ENCODE measurements at regions not wholly inside any gene's neighbourhood (a gene's known extent, or its start where the extent isn't known, plus 50 kb on each side); places are given as distances from the start of the nearest gene placed in this dataset.

DNA sequence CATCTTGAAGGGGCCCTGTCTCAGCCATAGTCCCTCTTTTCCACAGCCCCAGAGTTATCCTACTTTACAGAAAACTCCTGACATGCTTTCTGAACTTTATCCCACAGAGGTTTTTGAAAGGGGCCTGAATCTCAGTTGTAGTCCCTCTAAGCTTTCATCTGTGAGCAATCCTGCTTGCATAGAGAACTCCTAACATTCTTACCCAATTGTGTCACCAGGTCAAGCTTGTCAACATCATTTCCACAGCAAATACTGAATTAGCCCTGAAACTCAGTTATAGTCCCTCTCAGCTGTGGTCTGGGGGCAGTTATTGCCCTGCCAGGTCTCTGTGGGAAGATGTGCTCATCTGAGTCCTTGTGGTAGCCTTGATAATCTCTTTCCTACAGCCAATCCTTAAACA, 2190.3 kb upstream of the PCDH20 start:
- DNase-seq (ENCODE audit: low read depth in 4 of 4, low spot score in 3 of 4), result no peak

DNA sequence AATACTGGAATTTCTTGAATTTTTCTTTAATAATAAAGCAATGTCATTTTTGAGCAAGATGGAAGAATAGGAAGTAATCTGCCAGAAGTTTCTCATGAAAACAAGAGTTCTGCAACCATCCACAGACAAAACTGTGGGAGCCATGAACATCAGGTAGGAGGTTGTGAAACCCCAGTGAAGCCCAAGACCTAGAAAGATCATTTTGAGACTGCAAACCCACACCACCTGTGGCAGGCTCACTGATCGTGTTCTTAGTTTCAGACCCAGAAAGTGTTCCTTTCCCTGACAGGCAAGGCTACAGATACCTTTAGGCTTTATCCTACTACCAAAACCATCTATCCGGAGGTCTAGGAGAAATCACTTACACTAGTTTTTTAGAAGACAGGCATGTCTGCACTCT, 2189.8 kb upstream of the PCDH20 start:
- no peak for DNase-seq (ENCODE audit: low read depth in 4 of 4, low spot score in 3 of 4)

- DNase-seq (ENCODE audit: low read depth in 4 of 4, low spot score in 3 of 4), result no peak
Measured at GRCh38 chr13:63595811-63596210, 2180.2 kb upstream of the PCDH20 start.

DNA sequence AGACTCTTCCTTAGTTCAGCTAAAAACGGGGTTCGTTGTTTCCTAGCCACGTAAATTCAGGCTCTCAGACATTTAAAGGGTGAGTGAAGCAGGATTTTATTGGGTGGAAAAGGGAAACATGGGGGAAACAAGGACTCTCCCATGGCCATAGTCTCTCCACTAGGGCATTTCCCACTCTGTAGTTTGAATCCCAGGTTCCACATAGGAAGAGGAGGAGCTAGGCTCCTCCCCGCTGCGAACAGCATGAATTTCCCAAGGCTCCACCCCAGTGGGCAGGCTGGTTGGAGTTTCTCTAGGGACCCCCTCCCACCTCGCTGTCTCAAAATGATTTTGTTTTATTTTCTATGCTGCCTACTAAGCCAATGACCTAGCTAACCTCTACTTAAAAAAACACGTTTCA, 2170.8 kb upstream of the PCDH20 start:
- no peak for DNase-seq (ENCODE audit: low read depth in 4 of 4, low spot score in 3 of 4)

DNA sequence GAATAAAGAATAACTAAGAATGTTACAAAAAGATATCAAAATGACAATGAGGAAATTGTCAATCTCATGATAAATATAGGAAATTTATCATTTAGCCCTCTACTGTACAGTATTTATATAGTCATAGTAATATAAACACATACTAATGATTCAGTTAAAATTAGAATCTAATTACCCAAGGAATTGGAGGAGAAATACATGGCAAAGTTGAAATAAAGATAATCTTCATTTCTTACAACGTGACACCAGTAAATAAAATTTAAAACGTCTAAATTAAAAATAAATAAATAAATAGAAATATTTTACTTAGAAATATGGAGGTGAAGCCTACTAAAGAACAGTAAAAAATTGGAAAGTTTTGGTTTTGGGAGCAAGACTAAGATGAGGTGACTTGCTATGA, 2163.1 kb upstream of the PCDH20 start:
- no peak for DNase-seq (ENCODE audit: low read depth in 4 of 4, low spot score in 3 of 4)

- no peak for DNase-seq (ENCODE audit: low read depth in 4 of 4, low spot score in 3 of 4)
Measured at GRCh38 chr13:63567031-63567430, 2151.4 kb upstream of the PCDH20 start.

GRCh38 chr13:63554157-63554556, 2138.5 kb upstream of the PCDH20 start:
- DNase-seq (ENCODE audit: low read depth in 4 of 4, low spot score in 3 of 4), result no peak

DNA sequence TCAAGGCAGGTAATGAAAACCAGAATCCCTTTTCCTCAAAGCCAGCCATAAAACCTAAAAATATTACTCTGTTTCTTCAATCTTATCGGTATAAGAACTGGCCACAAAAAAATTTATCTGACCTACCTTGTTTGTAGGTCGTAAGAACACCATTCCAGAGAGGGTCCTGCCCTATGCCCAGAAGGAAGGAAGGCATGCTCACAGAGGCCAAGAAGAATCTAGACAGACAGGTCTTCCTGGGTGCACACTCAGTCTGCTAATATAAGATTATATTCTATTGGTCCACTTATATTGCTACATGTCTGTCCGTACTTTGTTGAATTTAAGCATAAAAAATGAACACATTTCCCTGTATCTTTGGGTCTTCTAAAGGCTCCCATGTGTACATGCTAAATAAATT, 2136.1 kb upstream of the PCDH20 start:
- DNase-seq (ENCODE audit: low read depth in 4 of 4, low spot score in 3 of 4), result no peak

DNA sequence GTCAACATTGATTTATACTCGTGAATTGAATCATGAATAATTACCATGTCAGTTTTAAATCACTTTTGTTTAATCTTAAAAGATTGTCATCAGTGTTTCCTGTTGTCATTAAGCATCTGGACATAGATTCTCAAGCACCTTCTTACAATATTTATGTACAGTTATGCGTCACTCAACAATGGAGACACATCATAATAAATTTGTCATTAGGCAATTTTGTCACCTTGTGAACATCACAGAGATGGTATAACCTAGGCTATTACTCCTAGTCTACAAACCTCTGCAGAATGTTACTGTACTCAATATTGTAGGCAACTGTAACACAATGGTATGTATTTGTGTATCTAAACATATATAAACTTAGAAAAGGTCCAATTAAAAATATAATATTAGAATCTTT, 2130.9 kb upstream of the PCDH20 start:
- no peak for DNase-seq (ENCODE audit: low read depth in 4 of 4, low spot score in 3 of 4)

- DNase-seq (ENCODE audit: low read depth in 4 of 4, low spot score in 3 of 4), result no peak
Measured at GRCh38 chr13:63542770-63543169, 2127.1 kb upstream of the PCDH20 start.

DNA sequence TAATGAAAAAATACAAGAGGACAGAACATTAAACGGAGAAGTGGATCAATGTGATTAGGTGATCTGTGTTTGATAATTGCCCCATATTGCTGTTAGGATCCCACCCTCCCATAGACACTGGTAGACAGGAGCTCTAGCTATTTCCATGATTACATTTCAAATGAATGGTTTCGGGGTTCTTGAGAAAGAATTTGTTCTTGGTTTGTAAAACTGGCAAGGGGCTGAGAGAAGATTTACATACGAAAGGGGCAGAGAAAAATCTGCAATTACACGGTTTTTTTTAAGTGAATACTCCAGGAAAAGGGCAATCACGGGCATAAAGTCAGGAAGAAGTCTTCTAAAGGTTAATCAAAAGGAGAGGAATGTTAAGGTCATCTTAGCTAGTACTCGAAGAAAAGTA, 2125.7 kb upstream of the PCDH20 start:
- no peak for DNase-seq (ENCODE audit: low read depth in 4 of 4, low spot score in 3 of 4)

- no peak for DNase-seq (ENCODE audit: low read depth in 4 of 4, low spot score in 3 of 4)
Measured at GRCh38 chr13:63540061-63540460, 2124.4 kb upstream of the PCDH20 start.

- no peak for DNase-seq (ENCODE audit: low read depth in 4 of 4, low spot score in 3 of 4)
Measured at GRCh38 chr13:63517371-63517770, 2101.7 kb upstream of the PCDH20 start.

GRCh38 chr13:63516124-63516523, 2100.5 kb upstream of the PCDH20 start:
- no peak for DNase-seq (ENCODE audit: low read depth in 4 of 4, low spot score in 3 of 4)

- DNase-seq (ENCODE audit: low read depth in 4 of 4, low spot score in 3 of 4), result no peak
Measured at GRCh38 chr13:63514886-63515285, 2099.2 kb upstream of the PCDH20 start.

- no peak for DNase-seq (ENCODE audit: low read depth in 4 of 4, low spot score in 3 of 4)
Measured at GRCh38 chr13:63512095-63512494, 2096.4 kb upstream of the PCDH20 start.

DNA sequence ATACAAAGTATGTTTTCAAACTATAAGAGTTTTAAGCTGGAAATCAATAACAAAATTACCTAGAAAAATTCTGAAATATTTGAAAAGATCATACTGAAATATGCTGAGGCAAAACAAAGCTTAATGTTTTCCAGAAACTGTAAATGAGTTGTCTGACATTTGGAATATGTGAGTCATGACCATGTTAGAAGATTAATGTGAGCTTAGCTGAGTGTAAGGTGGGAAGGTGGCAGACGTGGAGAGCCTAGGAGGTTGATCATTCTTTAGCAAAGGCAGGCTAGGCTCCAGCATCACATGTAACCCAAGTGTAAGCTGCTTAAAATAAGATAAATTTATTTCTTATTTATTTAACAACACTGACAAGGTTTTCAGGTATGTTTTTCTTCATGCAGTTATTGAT, 2086.1 kb upstream of the PCDH20 start:
- DNase-seq (ENCODE audit: low read depth in 4 of 4, low spot score in 3 of 4), result no peak

DNA sequence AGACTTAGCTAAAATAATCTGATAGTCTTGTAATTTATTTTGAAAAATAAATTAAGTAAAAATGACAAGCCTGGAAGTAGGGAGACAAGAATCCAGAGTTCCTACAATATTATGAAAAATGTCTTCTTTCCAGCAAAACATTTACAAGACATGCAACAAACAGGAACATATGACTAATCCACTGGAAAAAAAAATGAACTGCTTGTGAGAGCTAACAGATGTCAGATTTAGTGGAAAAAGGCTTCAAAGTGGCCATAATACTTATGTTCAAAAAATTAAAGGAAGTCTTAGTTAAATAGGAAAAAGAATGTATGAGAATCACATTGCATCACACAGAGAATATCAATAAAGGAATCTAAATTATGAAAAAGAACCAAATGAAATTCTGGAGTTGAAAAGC, 2082.0 kb upstream of the PCDH20 start:
- DNase-seq (ENCODE audit: low read depth in 4 of 4, low spot score in 3 of 4), result no peak

- DNase-seq (ENCODE audit: low read depth in 4 of 4, low spot score in 3 of 4), result no peak
Measured at GRCh38 chr13:63492604-63493003, 2077.0 kb upstream of the PCDH20 start.

GRCh38 chr13:63490149-63490548, 2074.5 kb upstream of the PCDH20 start:
- DNase-seq (ENCODE audit: low read depth in 4 of 4, low spot score in 3 of 4), result no peak

- DNase-seq (ENCODE audit: low read depth in 4 of 4, low spot score in 3 of 4), result no peak
Measured at GRCh38 chr13:63481334-63481733, 2065.7 kb upstream of the PCDH20 start.

DNA sequence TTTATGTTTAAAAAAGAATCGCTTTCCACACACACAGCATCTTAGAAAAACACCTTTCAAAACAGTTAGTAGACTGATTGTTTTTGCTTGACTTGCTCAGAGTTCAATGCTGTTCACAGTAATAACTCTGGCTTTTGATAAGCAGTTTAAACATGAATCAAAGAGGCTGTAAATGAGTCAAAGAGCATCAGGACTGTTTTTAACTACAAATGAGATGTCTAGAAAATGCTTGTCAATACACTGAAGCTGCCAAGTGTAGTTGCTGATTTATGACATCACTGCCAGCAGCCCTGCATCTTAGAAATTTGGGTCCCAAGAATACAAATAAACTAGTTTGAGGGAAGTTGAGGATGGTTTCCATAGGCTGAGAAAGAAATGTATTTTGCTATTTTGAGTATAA, 2057.1 kb upstream of the PCDH20 start:
- no peak for DNase-seq (ENCODE audit: low read depth in 4 of 4, low spot score in 3 of 4)

DNA sequence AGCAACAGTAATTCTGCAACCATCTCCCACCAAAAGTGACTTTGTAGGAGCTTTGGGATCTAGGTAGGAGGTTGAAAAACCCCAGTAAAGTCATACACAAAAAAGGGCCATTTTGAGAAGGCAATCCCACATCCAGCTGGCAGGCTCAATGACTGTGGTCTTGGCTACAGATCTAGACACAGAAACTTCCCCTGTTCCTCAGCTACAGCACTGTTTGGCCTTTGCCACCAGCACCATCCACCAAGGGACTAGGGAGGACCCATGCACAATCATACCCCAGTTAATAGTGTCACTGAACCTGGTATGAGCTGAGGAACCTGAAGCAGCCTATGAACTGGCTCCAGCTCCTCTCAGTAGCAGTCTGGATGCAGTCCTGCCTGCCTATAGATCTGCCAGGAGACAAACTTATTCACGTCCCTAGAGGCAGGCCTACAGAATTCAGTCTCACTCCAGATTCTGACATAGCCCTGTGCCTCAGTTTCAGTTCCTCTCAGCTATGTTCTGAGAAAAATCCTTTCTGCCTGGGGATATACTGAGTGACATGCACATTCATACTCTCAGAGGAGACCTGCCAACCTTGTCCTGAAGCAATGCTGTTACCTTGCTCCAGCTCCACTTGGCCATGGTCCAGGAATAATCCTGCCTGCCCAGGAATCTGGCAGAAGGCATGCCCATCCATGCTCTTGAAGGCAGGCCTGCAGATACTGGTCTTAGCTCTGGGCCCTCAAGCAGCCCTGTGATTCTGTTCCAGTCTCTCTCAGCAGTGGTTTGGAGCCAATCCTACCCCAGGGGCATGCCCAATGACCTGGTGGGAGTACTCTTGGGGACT, 2048.3 kb upstream of the PCDH20 start:
- DNase-seq (ENCODE audit: low read depth in 4 of 4, low spot score in 3 of 4), result no peak

Measured in right renal pelvis (tissue), 4 donors.